ENCODE measurements at regions not wholly inside any gene's neighbourhood (a gene's known extent, or its start where the extent isn't known, plus 50 kb on each side); places are given as distances from the start of the nearest gene placed in this dataset.

DNA sequence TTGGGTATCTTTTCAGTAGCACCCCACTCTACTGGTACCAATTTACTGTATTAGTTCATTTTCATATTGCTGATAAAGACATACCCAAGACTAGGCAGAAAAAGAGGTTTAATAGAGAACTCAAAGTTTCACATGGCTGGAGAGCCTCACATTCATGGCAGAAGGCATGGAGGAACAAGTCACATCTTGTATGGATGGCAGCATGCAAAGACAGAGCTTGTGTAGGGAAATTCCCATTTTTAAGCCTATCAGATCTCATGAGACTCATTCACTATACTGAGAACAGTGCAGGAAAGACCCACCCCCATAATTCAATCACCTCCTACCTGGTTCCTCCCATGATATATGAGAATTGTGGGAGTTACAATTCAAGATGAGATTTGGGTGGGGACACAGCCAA lies 878.6 kb upstream of the ADGRL4 start:
- Histone ChIP-seq H3K4me3 (ENCODE audit: low read length) (no peak overlapping the region), H2AFZ (ENCODE audit: low read length) (no peak overlapping the region), H3K79me2 (ENCODE audit: low read length) (no peaks in the 10 kb centered on the region), H3K4me2 (ENCODE audit: low read depth, low read length) (no peak overlapping the region), H3K4me1 (ENCODE audit: low read length) (no peaks in the 10 kb centered on the region), H3F3A (ENCODE audit: insufficient read depth, low read length) (no peaks in the 10 kb centered on the region), H3K36me3 (replicated peaks; ENCODE audit: insufficient read depth, low read length) (no peaks in the 10 kb centered on the region), H3K27ac (ENCODE audit: low read length) (no peak overlapping the region), H4K20me1 (ENCODE audit: insufficient read depth, low read length) (no peaks in the 10 kb centered on the region), H3K9me3 (replicated peaks; ENCODE audit: insufficient read depth, low read length) (no peaks in the 10 kb centered on the region), H3K27me3 (replicated peaks; ENCODE audit: insufficient read depth, low read length) (no peaks in the 10 kb centered on the region), H3K9ac (ENCODE audit: low read length) (no peak overlapping the region), H3K9me2 (replicated peaks; ENCODE audit: insufficient read depth, low read length) (no peaks in the 10 kb centered on the region)
- no peak for TF ChIP-seq EZH2phosphoT487 (IDR thresholded peaks at IDR 0.05; ENCODE audit: low read length)
- TF ChIP-seq, protein P1, sequence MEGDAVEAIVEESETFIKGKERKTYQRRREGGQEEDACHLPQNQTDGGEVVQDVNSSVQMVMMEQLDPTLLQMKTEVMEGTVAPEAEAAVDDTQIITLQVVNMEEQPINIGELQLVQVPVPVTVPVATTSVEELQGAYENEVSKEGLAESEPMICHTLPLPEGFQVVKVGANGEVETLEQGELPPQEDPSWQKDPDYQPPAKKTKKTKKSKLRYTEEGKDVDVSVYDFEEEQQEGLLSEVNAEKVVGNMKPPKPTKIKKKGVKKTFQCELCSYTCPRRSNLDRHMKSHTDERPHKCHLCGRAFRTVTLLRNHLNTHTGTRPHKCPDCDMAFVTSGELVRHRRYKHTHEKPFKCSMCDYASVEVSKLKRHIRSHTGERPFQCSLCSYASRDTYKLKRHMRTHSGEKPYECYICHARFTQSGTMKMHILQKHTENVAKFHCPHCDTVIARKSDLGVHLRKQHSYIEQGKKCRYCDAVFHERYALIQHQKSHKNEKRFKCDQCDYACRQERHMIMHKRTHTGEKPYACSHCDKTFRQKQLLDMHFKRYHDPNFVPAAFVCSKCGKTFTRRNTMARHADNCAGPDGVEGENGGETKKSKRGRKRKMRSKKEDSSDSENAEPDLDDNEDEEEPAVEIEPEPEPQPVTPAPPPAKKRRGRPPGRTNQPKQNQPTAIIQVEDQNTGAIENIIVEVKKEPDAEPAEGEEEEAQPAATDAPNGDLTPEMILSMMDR (IDR thresholded peaks at IDR 0.05; ENCODE audit: low read length): no peak
- no peak for TF ChIP-seq EZH2 (optimal IDR thresholded peaks at IDR 0.05; ENCODE audit: low read depth, low read length)
- no peak for DNase-seq

DNA sequence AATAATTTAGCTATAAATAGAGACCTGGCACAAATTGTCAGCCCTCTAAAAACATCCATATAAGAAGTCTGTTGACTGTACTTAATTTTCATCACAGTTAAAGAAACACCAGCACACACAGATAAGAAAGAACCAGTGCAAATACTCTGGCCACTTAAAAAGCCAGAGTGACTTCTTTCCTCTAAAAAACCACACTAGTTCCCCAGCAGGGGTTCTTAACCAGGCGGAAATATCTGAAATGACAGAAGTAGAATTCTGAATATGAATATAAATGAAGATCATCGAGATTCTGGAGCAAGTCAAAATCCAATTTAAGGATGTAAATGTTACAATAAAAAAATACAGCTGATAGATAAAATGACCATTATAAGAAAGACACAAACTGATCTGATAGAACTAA lies 870.6 kb upstream of the ADGRL4 start:
- no peaks in the 10 kb centered on the region for H3K79me2 ChIP-seq (ENCODE audit: low read length)
- no peaks in the 10 kb centered on the region for H3K27me3 ChIP-seq (replicated peaks; ENCODE audit: insufficient read depth, low read length)
- H2AFZ ChIP-seq (ENCODE audit: low read length): no peak overlapping the region
- no peaks in the 10 kb centered on the region for H3F3A ChIP-seq (ENCODE audit: insufficient read depth, low read length)
- H3K4me2 ChIP-seq (ENCODE audit: low read depth, low read length): no peak overlapping the region
- H3K36me3 ChIP-seq (replicated peaks; ENCODE audit: insufficient read depth, low read length): no peaks in the 10 kb centered on the region
- H3K9me3 ChIP-seq (replicated peaks; ENCODE audit: insufficient read depth, low read length): no peaks in the 10 kb centered on the region
- no peaks in the 10 kb centered on the region for H3K9me2 ChIP-seq (replicated peaks; ENCODE audit: insufficient read depth, low read length)
- DNase-seq: no peak
- no peak overlapping the region for H3K27ac ChIP-seq (ENCODE audit: low read length)
- no peak overlapping the region for H3K9ac ChIP-seq (ENCODE audit: low read length)
- H3K4me3 ChIP-seq (ENCODE audit: low read length): no peak overlapping the region
- no peaks in the 10 kb centered on the region for H3K4me1 ChIP-seq (ENCODE audit: low read length)
- TF ChIP-seq, protein P1 (IDR thresholded peaks at IDR 0.05; ENCODE audit: low read length): no peak
- TF ChIP-seq EZH2 (optimal IDR thresholded peaks at IDR 0.05; ENCODE audit: low read depth, low read length) (no peak), EZH2phosphoT487 (IDR thresholded peaks at IDR 0.05; ENCODE audit: low read length) (no peak)
- no peaks in the 10 kb centered on the region for H4K20me1 ChIP-seq (ENCODE audit: insufficient read depth, low read length)

DNA sequence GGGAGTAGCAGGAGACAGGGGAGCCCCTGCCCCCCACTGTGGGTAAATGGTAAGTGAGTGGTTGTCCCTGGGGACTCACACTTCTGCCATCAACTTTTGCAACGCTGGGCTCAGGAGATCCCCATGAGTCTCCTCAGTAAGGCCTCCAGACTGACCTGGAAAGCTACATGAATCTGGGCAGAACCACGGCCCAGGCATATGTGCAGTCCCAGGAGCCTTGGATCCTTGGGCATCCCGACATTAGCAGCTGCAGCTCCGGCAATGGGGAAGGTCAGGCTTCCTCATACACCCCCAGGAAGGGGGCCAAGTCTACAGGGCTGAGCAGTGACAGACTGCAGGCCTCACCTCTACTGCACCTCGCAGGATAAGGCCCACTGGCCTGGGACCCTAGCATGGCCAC lies 868.7 kb upstream of the ADGRL4 start:
- H3K4me2 ChIP-seq (ENCODE audit: low read depth, low read length): no peak overlapping the region
- H3K27me3 ChIP-seq (replicated peaks; ENCODE audit: insufficient read depth, low read length): no peaks in the 10 kb centered on the region
- H3F3A ChIP-seq (ENCODE audit: insufficient read depth, low read length): no peaks in the 10 kb centered on the region
- H3K9ac ChIP-seq (ENCODE audit: low read length): no peak overlapping the region
- H3K9me3 ChIP-seq (replicated peaks; ENCODE audit: insufficient read depth, low read length): no peaks in the 10 kb centered on the region
- H3K36me3 ChIP-seq (replicated peaks; ENCODE audit: insufficient read depth, low read length): no peaks in the 10 kb centered on the region
- no peaks in the 10 kb centered on the region for H3K79me2 ChIP-seq (ENCODE audit: low read length)
- H3K27ac ChIP-seq (ENCODE audit: low read length): no peak overlapping the region
- no peaks in the 10 kb centered on the region for H3K4me1 ChIP-seq (ENCODE audit: low read length)
- no peak overlapping the region for H2AFZ ChIP-seq (ENCODE audit: low read length)
- no peaks in the 10 kb centered on the region for H3K9me2 ChIP-seq (replicated peaks; ENCODE audit: insufficient read depth, low read length)
- H3K4me3 ChIP-seq (ENCODE audit: low read length): no peak overlapping the region
- TF ChIP-seq, protein P1 (IDR thresholded peaks at IDR 0.05; ENCODE audit: low read length): no peak
- TF ChIP-seq EZH2phosphoT487 (IDR thresholded peaks at IDR 0.05; ENCODE audit: low read length) (no peak), EZH2 (optimal IDR thresholded peaks at IDR 0.05; ENCODE audit: low read depth, low read length) (no peak)
- no peak for DNase-seq
- no peaks in the 10 kb centered on the region for H4K20me1 ChIP-seq (ENCODE audit: insufficient read depth, low read length)

Measured in MM.1S (cell line).